ENCODE measurements at regions not wholly inside any gene's neighbourhood (a gene's known extent, or its start where the extent isn't known, plus 50 kb on each side); places are given as distances from the start of the nearest gene placed in this dataset.

- no peak for TF ChIP-seq TAF1 (IDR thresholded peaks at IDR 0.05; ENCODE audit: low read depth)
- no peak for TF ChIP-seq FOXM1 (IDR thresholded peaks at IDR 0.05; ENCODE audit: borderline replicate concordance, low read depth)
- no peak for TF ChIP-seq RAD21 (IDR thresholded peaks at IDR 0.05; ENCODE audit: low read depth)
- TF ChIP-seq ZBTB7A (IDR thresholded peaks at IDR 0.05; ENCODE audit: low read depth), result no peak
- TF ChIP-seq EP300 (IDR thresholded peaks at IDR 0.05; ENCODE audit: borderline replicate concordance), result no peak
- TF ChIP-seq EGR1 (IDR thresholded peaks at IDR 0.05), result no peak
- no peak for TF ChIP-seq TEAD4 (IDR thresholded peaks at IDR 0.05)
- TF ChIP-seq TCF12 (IDR thresholded peaks at IDR 0.05; ENCODE audit: low read depth), result no peak
- no peak for TF ChIP-seq MAX (IDR thresholded peaks at IDR 0.05)
- no peak for TF ChIP-seq YY1 (IDR thresholded peaks at IDR 0.05; ENCODE audit: low read depth)
- TF ChIP-seq CREB1 (IDR thresholded peaks at IDR 0.05; ENCODE audit: low read depth), result no peak
- TF ChIP-seq, protein P1, sequence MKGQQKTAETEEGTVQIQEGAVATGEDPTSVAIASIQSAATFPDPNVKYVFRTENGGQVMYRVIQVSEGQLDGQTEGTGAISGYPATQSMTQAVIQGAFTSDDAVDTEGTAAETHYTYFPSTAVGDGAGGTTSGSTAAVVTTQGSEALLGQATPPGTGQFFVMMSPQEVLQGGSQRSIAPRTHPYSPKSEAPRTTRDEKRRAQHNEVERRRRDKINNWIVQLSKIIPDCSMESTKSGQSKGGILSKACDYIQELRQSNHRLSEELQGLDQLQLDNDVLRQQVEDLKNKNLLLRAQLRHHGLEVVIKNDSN (IDR thresholded peaks at IDR 0.05), result no peak
- no peak for TF ChIP-seq REST (IDR thresholded peaks at IDR 0.05; ENCODE audit: low read depth)
These were observed 303.1 kb upstream of the PRKD1 start for GRCh38 chr14:30230719-30231118.
